Fibroblast of lung (primary cell): ENCODE measurements at regions not wholly inside any gene's neighbourhood (a gene's known extent, or its start where the extent isn't known, plus 50 kb on each side); places are given as distances from the start of the nearest gene placed in this dataset.
"Not testable (repeated sequence)": the region's sequence is repeated elsewhere in the genome, so short reads cannot be mapped to it uniquely, and the experiment has no call there.

Experiments
- DNase-seq, 2 donors: peaks; one replicate each; pipeline versions ENCODE4 v3.0.0 to v3.0.0-alpha.2; 2010; ENCODE audit warnings: low read depth in 2 of 2
- H2AFZ ChIP-seq: 2 replicates; pipeline ENCODE4 v1.5.1; 2012; ENCODE audit warnings: low read length, control low read depth, inconsistent platforms
- H3K27ac ChIP-seq: 2 replicates; pipeline ENCODE4 v1.5.1; 2011; ENCODE audit warnings: low read length, control low read depth; ENCODE audit not compliant: insufficient read depth
- H3K27me3 ChIP-seq: 2 replicates; pipeline ENCODE4 v1.5.1; 2011; ENCODE audit warnings: mild to moderate bottlenecking, low read length; ENCODE audit not compliant: control insufficient read depth, insufficient read depth
- H3K36me3 ChIP-seq: 2 replicates; pipeline ENCODE4 v1.5.1; 2011; ENCODE audit warnings: low read length; ENCODE audit not compliant: control insufficient read depth, insufficient read depth
- H3K4me1 ChIP-seq: 2 replicates; pipeline ENCODE4 v1.5.1; 2011; ENCODE audit warnings: low read length; ENCODE audit not compliant: control insufficient read depth, insufficient read depth; ENCODE audit errors: extremely low read depth
- H3K4me2 ChIP-seq: 2 replicates; pipeline ENCODE4 v1.5.1; 2011; ENCODE audit warnings: low read length, control low read depth; ENCODE audit not compliant: insufficient read depth; ENCODE audit errors: extremely low read depth
- H3K4me3 ChIP-seq, 4 experiments: fragments of 200-600 bp in 1 of 4; sonication (generic) in 1 of 4; replicated peaks in 1 of 4; 2 replicates each; pipeline ENCODE4 v1.5.1; 2011 to 2016; ENCODE audit warnings: low read length in 4 of 4, low read depth in 3 of 4, mild to moderate bottlenecking in 3 of 4, control low read depth in 2 of 4, inconsistent platforms in 1 of 4, mixed read lengths in 1 of 4; ENCODE audit not compliant: insufficient read depth in 1 of 4; ENCODE audit errors: control extremely low read depth in 1 of 4
- H3K79me2 ChIP-seq: 2 replicates; pipeline ENCODE4 v1.5.1; 2012; ENCODE audit warnings: mild to moderate bottlenecking, low read length, inconsistent platforms; ENCODE audit not compliant: control insufficient read depth, insufficient read depth
- H3K9ac ChIP-seq: 2 replicates; pipeline ENCODE4 v1.5.1; 2011; ENCODE audit warnings: mild to moderate bottlenecking, low read length, control low read depth; ENCODE audit not compliant: insufficient read depth
- H3K9me3 ChIP-seq: 2 replicates; pipeline ENCODE4 v1.5.1; 2012; ENCODE audit warnings: low read depth, low read length; ENCODE audit not compliant: control insufficient read depth, insufficient read depth
- H4K20me1 ChIP-seq: 2 replicates; pipeline ENCODE4 v1.5.1; 2011; ENCODE audit warnings: low read length; ENCODE audit not compliant: control insufficient read depth, insufficient read depth; ENCODE audit errors: extremely low read depth
- EZH2 ChIP-seq: IDR thresholded peaks from 2 replicates; pipeline ENCODE4 v1.5.1; 2012; ENCODE audit warnings: low read length, control low read depth, mild to moderate bottlenecking; ENCODE audit errors: missing control alignments
- TF ChIP-seq, protein P1 (sequence below), 2 donors: IDR thresholded peaks in 1 of 2; conservative IDR thresholded peaks in 1 of 2; 1 replicate in 1 of 2; 2 replicates in 1 of 2; pipeline ENCODE4 v1.5.1; 2011 to 2012; ENCODE audit warnings: low read length in 2 of 2, control low read depth in 1 of 2, inconsistent platforms in 1 of 2, low read depth in 1 of 2, mild to moderate bottlenecking in 1 of 2

DNA sequence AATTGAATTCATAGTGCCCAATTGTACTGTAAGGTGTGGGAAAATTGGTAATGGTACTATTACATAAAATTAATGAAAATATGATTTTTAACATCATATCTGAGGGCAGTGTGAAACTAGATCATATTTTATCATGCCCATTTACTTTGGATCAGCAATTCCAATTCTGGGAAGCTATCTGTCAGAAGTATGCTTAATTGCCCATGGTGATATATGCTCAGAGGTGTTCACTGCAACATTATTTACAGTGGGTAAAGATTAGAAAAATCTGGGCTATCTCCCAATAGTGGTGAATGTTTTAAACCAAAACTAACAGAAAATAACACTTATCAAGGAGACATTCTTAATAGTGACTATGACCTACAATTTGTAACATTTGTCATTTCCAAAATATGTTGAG, 1260.0 kb downstream of the BRINP3 start:
- Histone ChIP-seq H3K9ac (no peak overlapping the region), H2AFZ (no peak overlapping the region), H3K27me3 (no peaks in the 10 kb centered on the region), H3K79me2 (no peaks in the 10 kb centered on the region), H4K20me1 (no peaks in the 10 kb centered on the region), H3K4me2 (no peak overlapping the region), H3K27ac (no peak overlapping the region), H3K4me3 (no peak overlapping the region), H3K9me3 (no peaks in the 10 kb centered on the region), H3K36me3 (no peaks in the 10 kb centered on the region), H3K4me1 (no peaks in the 10 kb centered on the region)
- TF ChIP-seq EZH2: no peak
- TF ChIP-seq, protein P1, sequence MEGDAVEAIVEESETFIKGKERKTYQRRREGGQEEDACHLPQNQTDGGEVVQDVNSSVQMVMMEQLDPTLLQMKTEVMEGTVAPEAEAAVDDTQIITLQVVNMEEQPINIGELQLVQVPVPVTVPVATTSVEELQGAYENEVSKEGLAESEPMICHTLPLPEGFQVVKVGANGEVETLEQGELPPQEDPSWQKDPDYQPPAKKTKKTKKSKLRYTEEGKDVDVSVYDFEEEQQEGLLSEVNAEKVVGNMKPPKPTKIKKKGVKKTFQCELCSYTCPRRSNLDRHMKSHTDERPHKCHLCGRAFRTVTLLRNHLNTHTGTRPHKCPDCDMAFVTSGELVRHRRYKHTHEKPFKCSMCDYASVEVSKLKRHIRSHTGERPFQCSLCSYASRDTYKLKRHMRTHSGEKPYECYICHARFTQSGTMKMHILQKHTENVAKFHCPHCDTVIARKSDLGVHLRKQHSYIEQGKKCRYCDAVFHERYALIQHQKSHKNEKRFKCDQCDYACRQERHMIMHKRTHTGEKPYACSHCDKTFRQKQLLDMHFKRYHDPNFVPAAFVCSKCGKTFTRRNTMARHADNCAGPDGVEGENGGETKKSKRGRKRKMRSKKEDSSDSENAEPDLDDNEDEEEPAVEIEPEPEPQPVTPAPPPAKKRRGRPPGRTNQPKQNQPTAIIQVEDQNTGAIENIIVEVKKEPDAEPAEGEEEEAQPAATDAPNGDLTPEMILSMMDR (conservative IDR thresholded peaks at IDR 0.05 in 1 of 2, IDR thresholded peaks at IDR 0.05 in 1 of 2; ENCODE audit: low read depth in 1 of 2, low read length in 2 of 2): no peak
- peak in 1 of 2 donors; percentile 15 for DNase-seq

DNA sequence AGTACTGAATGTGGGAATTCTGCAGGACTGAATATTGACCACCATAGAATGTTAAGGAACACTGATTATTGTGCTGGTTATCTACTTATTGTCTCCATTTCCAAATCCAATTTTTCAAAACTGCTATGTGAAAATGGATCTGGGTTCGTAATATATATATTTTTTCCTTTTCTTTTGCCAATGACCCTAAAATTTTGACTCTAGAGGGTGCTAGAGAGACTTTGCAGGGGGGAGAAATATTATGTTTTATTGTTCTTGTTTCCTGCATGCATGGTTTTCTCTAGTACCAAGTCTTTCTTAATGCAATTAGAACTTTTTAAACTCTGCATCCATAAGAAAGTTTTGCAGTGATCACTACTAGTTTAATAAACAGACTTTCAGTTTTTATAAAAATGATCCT, 1256.9 kb downstream of the BRINP3 start:
- H2AFZ ChIP-seq: no peak overlapping the region
- H3K36me3 ChIP-seq: no peaks in the 10 kb centered on the region
- no peaks in the 10 kb centered on the region for H3K4me1 ChIP-seq
- DNase-seq: peak in 1 of 2 donors; percentile 9
- H4K20me1 ChIP-seq: no peaks in the 10 kb centered on the region
- H3K9ac ChIP-seq: no peak overlapping the region
- no peaks in the 10 kb centered on the region for H3K79me2 ChIP-seq
- no peaks in the 10 kb centered on the region for H3K9me3 ChIP-seq
- no peak overlapping the region for H3K27ac ChIP-seq
- H3K4me3 ChIP-seq: no peak overlapping the region
- no peak overlapping the region for H3K4me2 ChIP-seq
- TF ChIP-seq, protein P1 (conservative IDR thresholded peaks at IDR 0.05 in 1 of 2, IDR thresholded peaks at IDR 0.05 in 1 of 2; ENCODE audit: low read depth in 1 of 2, low read length in 2 of 2): peak in 1 of 2 donors; percentile 56
- no peak for TF ChIP-seq EZH2
- H3K27me3 ChIP-seq: no peaks in the 10 kb centered on the region

DNA sequence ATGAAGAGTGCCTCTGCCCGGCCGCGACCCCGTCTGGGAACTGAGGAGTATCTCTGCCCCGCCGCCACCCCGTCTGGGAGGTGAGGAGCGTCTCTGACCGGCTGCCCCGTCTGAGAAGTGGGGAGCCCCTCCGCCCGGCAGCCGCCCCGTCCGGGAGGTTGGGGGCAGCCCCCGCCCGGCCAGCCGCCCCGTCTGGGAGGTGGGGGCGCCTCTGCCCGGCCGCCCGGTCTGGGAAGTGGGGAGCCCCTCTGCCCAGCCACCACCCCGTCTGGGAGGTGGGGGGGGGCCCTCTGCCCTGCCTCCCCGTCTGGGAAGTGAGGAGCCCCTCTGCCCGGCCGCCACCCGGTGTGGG, 1251.9 kb downstream of the BRINP3 start:
- not testable (repeated sequence) for H4K20me1 ChIP-seq, H2AFZ ChIP-seq, H3K4me3 ChIP-seq, H3K4me1 ChIP-seq, H3K79me2 ChIP-seq, H3K27ac ChIP-seq, H3K9me3 ChIP-seq, H3K4me2 ChIP-seq, H3K27me3 ChIP-seq, DNase-seq, H3K36me3 ChIP-seq, H3K9ac ChIP-seq

GRCh38 chr1:189226779-189227178, 1250.9 kb downstream of the BRINP3 start:
- TF ChIP-seq EZH2: no peak
- TF ChIP-seq, protein P1 (conservative IDR thresholded peaks at IDR 0.05 in 1 of 2, IDR thresholded peaks at IDR 0.05 in 1 of 2; ENCODE audit: low read depth in 1 of 2, low read length in 2 of 2): no peak
- Histone ChIP-seq H3K9ac (no peak overlapping the region), H4K20me1 (no peaks in the 10 kb centered on the region), H3K27ac (no peak overlapping the region), H3K4me2 (no peak overlapping the region), H2AFZ (no peak overlapping the region), H3K79me2 (no peaks in the 10 kb centered on the region), H3K9me3 (no peaks in the 10 kb centered on the region), H3K4me3 (no peak overlapping the region), H3K27me3 (no peaks in the 10 kb centered on the region), H3K36me3 (no peaks in the 10 kb centered on the region), H3K4me1 (no peaks in the 10 kb centered on the region)
- DNase-seq: no peak
